A172 (cell line): ENCODE measurements at regions not wholly inside any gene's neighbourhood (a gene's known extent, or its start where the extent isn't known, plus 50 kb on each side); places are given as distances from the start of the nearest gene placed in this dataset.
A peak's percentile ranks its signal among the peaks of the same experiment; 100 is the strongest.

Source experiments
- DNase-seq: peaks from one replicate; pipeline ENCODE4 v3.0.0-alpha.2; 2015; ENCODE audit warnings: low spot score

DNA sequence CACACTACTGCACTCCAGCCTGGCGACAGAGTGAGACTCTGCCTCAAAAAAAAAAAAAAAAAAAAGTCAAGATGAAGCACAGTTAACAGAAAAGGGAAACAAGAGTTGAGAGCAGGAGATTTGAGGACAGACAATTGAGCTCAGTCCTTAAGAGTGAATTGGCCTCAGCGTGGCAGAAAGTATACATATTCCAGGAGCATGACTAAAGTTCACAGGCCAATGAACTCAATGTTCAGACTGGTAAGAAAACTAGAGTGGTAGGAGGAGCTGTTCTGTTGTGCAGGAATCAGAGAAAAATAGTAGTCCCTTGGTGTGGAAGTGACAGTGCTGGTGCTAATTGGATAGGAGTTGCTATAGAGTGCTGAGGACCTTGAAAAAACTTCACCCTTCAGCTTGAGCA is 60.0 kb downstream of the NRN1 start:
- no peak for DNase-seq

DNA sequence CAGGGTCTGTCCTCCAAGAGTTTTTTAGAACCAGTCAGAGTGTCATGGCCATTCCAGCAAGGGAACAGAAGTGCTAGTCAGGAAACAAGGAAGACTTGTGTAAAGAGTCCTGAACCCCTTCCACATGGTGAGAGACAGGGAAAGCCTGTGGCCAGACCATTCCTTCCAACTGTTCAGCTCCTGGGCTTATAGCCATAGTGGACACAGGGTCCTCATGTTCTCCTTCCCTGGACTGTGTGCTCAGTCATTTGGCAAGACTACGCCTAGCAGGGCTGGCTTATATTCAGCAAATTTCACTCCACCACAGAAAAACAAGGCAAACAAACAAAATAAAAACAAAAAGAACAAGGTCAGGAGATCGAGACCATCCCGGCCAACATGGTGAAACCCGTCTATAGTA is 60.5 kb downstream of the NRN1 start:
- no peak for DNase-seq

DNA sequence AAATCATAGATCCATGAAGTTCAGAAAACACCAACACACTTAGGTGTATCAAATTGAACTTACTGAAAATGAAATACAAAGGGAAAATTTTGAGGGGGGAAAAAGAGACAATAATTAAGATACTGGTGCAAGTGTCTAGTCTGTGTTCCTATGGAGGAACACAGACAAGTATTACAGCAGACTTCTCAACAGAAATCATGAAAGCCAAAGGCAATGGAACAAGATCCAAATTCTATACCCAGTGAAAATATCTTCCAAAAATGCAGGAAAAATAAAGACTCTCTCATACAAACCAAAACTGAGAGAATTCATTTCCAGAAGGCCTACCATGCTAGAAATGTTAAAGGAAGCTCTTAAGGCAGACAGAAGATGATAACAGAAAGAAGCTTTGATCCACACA is 63.1 kb downstream of the NRN1 start:
- DNase-seq: no peak

DNA sequence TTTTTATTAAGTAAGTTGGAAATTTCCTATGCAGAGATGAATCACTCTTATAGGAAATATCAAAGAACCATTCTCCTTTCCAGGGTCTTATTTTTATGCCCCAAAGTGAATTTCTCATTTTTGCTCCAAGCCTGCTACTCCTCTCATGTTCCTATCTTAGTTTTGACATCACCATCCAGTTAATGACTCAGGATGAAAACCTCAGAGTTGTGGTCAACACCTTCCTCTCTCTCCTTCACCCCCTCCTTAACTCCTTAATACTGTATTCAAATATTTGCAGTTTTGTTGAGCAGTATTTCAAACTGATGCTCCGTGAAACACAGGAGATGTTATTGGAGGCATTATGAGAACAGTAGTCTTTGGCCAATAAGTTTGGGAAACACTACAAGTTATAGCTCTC is 64.1 kb downstream of the NRN1 start:
- DNase-seq: peak; percentile 67

DNA sequence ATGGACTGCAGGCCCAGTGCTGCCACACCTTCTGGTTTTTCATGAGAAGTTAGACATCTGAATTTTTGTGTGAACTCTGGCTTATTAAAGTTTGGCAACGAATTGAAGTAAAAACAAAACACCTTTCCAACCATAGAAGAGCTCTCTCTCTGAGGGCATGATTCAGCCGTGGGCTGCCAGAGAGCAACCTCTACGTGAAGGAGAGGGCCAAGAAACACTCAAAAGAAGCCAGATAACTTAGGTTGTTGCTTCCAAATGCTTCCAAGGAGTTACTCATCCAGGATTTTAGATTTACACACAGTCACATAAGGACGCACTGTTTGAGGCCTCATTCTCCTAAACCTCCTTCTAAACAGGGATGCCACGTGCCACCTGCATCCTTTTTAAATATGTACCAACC is 65.5 kb downstream of the NRN1 start:
- no peak for DNase-seq

DNA sequence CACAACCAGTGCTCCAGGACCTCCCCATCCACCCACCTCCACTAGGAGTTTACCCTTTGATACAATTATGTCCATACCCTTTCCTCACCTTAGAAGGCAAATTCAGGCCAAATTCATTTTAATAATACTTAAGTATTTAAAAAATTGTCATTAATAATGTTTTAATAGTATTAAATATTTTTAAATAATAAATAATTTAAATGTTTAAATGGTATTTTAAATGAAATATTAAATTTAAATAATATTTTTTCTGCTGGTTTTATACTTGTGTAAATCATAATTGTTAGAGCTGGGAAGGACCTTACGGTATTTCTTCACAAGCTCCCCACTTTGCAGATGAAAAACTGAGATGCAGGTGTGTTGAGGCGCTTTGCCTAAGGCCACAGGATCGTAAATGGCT is 67.8 kb downstream of the NRN1 start:
- DNase-seq: no peak

DNA sequence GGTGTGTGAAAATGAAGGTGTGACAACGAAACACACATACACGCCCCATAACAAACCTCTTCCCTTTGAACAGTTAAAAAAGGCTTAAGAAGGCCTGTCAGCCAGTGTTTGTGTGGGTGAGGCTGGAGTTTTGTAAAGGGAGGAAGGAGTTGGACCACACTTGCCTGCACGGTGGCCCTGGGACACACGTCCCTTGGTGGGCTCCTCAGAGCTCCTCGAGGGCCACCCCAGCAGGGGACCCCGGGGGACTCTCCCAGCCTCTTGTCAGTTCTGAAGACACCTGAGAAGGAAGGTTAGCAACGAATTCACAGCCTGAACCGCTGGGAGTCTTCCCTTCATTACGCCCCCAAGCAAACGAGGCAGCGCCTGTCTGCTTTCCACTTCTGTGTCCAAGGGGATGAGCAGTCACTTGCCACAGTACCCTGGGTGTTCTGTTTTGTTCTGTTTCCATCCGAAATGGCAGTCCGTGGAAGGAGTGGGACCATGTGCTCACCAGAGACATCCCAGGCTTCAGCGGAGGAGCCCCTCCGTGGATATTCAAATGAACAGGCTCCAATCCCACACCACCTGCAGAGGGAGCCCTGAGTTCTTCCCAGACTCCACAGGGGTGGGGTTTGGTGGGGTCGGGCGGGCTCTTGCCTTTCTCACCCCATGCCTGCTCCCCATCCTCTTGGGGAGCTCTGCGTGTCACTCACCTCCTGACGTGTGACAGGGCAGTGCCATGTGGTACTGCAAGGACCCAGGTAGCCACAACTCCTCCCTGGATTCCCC is 68.6 kb downstream of the NRN1 start:
- DNase-seq: no peak

DNA sequence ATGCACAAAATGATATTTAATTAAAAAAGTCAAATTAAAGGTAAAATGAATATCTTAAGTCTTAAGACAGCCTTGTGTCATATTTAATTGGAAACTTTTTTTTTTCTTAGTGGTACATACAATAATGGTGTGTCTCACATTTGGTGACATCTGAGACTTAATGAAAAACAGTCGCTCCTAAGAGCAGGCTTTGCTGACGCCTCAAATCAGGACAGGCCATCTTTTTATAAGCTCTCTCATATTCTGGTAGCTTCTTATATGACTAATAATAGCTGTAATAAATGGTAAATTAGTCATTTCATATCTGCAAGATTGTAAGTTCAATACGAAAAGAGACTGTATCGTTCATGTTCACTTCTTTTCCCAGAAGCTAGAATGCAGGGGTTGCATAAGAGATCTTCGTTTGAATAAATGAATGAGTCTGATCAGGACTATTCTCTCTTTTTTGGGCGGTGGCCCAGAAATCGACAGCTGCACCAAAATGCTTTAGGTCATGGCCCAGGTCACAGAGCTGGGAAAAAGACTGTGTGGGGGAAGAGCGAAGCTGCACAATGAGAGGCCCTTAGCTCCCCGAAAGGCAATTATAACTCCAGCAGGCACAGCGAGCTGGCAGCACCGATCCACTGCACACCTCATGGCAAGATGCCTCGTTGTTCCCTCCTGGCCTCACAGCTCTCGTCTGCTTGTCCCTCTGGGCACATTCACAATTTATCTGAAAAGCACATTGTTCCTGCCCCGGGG is 69.4 kb downstream of the NRN1 start:
- DNase-seq: no peak

DNA sequence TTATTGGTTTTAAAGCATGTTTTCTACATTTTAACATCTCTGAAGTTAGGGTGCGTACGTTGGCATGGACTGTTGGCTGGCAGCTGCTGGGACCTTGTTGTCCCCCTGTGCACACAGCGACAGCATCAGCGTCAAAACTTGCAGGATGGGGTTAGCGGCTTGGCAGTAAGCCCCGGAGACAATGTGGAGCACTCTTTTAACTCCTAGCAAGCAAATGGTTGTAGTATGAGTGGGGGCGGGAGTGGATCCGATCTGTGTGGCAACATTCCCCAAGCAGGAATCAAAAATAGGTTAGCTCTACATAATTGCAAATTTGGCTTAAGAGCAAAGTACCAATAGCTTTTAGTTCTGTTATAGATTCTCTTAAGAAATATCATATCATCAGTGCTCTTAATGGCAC is 70.1 kb downstream of the NRN1 start:
- DNase-seq: no peak

DNA sequence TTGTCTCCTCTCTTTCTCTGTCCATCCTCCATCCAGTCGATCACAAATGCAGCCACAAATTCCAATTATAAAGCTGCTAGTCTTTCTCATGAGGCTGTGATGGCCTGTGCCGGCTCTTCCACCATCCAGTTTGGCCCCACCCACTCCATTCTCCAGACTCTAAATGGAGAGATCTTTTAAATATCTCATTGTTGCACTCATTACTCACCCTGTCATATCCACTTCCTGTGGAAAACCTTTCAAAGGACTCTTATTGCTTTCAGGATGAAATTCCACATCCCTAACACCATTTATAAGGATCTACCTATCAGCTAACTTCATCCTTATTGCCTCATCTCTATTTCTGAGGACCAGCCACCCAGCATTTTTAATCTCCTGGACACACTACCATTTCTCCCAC is 70.6 kb downstream of the NRN1 start:
- DNase-seq: peak; percentile 65

DNA sequence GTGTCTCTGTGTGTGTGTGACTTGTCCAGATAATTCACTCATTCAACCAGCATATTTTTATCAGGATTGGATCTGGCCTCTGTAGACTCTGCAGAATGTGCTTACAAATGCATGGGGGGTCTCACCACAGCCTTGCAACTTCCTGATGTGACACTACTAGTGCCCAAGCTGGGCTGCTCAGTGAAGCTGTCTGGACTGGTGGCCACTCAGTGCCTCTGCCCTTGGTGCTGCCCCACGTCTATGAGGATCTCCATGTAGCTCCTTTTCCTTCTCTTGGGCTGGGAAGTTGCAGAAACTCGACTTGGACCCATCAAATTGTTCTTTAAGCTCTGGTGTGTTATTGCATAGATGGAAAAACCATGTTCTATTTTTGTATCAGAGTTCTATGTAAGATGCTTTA is 75.8 kb downstream of the NRN1 start:
- DNase-seq: no peak

DNA sequence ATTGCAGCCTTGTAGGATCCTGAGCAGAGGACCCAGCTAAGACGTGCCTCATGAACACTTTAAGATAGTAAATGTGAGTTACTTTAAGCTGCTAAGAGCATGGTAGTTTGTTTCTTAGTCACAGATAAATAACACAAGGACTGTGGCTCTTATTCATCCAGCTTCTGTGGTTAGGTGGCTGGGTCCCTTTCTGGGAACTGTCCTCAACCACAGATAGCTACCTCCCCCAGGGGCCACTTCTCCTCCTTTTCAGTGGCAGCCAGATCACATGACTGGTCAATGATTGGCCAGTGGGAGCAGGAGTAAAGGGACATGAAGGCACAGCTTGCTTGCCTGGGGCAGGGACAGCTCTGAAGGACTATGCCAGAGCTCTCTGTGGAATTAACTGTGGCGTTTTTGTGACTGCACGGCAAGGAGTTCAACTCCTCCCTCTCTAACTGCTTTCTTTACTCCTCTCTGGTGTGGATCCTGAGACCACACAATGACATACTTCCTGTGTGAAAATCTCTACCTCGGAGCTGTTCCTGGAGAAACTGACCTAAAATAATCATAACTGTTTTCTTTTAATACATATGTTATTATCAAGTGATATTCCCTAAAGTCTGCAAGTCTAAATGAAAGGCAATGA is 76.5 kb downstream of the NRN1 start:
- no peak for DNase-seq

DNA sequence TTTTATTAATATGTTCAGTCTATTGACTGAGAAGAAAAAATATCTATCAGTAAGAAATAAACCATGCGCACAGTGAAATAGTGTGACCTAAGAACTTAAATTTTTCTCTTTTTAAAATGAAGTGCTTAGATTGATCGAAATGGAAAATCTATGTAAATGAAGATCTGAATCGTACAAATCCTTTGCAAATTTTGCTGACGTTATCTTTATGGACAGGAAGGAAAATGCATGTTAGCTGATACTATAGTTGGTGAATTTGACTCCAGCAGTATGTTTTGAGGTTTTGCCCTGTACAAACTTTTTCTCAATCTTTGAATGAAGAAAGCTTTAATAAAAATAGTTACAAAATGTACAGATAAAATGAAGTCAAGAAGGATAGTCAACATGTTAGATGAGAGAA is 82.9 kb downstream of the NRN1 start:
- DNase-seq: no peak

DNA sequence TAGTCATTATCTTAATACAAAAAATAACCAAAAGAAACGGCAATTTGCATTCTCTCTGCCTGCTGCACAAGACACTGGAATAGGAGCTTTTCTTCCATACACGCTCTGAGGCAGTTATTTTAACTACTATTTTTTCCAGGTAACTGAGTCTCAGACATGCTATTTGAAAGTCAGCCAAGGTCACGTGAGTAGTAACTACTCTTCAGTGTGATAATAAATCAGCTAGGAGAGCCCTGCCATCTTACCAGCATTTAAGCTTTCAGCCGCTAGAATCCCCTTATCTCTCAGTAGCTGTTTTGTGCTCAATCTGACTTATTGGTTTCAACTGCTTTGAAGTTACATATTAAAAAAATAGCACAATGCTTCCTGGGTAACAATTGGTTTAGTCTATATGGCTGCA is 84.5 kb downstream of the NRN1 start:
- DNase-seq: no peak

DNA sequence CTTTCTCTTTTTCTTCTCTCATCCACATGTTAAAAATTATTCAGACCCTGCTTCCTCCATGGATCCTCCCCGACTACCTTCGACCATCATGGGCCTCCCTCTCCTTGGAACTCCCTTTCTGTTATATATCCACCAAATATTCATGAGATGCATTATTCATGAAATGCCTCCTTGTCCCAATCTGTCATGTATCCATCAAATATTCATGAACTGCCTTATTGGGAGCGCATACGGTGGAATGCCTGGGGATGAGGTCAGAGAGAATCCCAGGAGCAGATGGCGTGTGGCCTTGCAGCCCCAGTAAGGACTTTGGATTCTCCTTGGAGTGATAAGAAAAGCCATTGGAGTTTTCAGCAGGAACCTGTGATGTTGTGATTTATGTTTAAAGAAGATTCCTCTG is 97.0 kb downstream of the NRN1 start:
- no peak for DNase-seq

DNA sequence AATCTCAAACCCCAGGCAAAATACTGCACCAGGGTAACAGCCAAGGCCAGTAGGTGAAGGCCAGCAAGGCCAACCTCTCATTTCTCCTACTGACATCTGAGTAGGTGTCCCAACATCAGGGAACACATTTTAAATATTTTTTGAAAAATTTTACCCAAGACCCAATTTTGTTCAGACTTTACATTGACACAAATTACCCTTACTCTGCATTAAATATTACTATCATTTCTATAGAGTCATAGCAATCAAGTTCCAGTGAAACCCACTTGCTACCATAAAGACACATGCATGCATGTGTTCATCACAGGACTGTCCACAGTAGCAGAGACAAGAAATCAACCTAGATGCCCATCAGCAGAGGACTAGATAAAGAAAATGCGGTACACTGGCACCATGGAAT is 99.9 kb downstream of the NRN1 start:
- DNase-seq: no peak

DNA sequence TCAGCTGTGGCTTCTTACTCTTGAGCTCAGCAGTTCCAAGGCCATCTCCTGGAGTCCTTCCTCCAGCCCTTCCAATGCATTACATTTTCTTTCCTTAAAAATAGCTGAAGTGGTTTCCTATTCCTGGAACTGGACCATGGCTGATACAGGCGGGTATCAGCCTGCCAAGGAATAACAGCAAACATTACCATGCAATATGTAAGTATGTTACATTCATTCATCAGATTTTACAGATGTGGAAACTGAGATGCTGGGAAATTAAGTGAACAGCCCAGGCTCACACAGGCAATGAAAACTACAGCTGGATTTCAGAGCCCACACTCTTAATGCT is 100.4 kb downstream of the NRN1 start:
- DNase-seq: no peak

DNA sequence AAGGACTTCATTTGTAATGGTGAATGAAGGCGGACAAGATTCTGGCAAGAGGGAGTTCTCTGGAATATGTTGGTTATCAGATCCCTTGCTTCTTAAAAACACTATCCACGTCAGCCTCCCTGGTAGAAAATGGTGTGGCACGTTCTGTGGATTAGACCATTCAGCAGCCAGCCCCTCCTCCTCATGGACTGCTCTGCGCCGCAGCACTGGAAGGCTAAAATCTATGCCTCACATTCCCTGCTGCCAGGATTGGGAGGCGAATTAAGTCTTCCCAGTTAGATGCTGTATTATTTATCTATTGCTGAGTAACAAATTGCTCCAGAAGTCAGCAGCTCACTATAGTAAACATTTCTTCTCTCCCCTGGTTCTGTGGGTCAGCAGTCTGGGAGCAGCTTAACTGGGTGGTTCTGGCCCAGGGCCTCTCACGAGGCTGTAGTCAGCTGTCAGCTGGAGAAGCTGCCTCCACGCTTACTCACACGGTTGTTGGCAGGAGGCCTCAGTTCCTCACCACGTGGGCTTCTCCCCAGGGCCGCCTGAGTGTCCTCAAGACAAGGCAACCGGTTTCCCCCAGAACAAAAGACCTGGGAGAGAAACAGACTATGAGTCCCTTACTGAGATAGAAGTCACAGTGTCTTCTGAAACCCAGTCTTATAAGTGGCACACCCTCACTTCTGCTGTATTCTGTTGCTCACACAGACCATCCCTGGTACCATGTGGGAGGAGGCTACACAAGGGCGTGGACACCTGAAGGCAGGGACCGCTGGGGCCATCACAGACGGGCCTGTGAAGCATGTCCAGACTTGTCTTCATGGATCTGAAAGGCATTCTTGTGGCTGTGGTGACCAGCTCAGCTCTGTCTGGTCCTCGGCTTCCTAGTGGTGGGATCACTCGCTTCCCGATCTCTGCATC is 101.0 kb downstream of the NRN1 start:
- DNase-seq: peak; percentile 80

DNA sequence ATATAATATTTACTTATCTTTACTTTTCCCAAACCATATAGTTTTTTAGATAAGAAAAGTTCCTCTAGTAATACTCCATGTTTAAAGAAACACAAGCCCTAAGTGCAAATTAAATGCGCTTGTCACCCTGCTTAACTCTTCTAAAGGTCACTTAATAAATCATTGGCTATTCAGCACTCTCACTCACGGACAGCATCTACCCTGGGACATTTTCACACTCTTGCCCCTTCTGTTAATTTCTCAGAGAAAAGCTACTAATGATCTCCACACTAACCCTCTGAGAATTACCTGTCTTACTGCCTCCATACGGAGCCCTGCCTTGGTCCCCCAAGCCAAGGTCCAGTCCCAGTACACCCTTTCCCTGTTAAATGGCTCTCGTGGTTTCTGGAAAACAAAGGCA is 102.2 kb downstream of the NRN1 start:
- no peak for DNase-seq

DNA sequence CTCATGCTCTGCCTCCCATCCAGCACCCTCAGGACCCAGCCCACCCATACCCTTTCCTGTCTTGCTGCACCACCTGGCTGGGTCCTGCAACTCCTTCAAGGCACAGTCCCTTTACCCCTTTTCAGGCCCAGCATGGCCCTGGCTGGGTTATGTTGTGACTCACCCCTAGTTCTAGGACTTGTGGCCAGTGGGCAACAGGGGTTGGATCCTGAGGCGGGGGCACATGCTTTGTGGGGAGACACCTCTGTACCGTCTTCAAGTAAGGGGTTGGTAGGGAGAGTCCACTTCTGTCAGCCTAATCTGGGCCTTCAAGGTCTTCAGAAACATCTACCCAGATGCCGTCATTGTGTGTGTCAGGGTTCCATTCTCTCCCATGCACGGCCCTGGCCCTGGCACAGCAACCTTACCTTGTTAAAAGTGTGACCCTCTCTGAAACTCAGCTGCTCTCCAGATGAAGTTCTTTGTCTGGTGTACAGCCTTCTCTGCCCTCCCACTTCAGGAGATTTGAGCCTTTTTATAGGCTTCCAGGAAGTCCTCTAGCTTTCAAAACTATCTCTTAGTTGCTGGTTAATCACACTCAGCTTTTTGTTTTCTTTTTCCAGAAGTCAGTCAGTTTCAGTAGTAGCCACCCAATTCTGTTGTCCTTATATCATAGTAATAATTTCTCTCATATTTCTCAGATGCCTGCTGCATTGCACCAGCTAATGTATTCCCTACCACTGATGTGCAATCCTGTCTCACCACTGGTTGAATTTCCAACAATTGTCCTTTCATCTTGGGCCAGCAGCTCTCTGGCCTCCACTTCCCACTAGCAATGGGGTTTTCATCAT is 107.3 kb downstream of the NRN1 start:
- no peak for DNase-seq

DNA sequence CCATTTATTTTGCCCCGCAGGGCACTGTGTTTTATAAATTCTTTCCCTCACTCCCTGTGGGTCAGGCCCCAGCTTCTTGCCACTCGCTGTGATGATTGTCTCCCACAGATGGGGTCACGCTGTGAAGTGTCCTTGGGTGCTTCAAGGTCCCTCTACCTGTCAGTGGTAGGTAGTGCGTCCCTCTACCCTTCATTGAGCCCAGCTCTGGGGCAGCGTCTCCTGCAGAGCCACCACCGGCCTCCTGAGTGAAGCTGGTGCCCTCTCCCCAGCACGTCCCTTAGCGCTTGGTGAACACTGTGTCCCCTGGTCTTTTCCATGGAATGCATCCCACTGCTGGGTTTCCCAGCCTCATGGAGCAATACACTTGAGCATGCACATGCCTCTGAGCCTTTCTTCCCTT is 108.2 kb downstream of the NRN1 start:
- no peak for DNase-seq
